Naive thymus-derived CD8-positive, alpha-beta T cell (primary cell): ENCODE measurements at regions not wholly inside any gene's neighbourhood (a gene's known extent, or its start where the extent isn't known, plus 50 kb on each side); places are given as distances from the start of the nearest gene placed in this dataset.

Experiments
- ATAC-seq, 2 donors: fragments of 150-1000 bp; cut with Tn5 transposase in 1 of 2; sonication (Bioruptor Pico), chemical (Tn5 transposase) in 1 of 2; 1 replicate in 1 of 2; 2 replicates in 1 of 2; pipeline ENCODE4 v1.10.0; 2021; ENCODE audit warnings: mild to moderate bottlenecking in 2 of 2, moderate library complexity in 2 of 2
- POLR2A ChIA-PET: fragments of 350-600 bp; sonication (Branson Sonifier 250); formaldehyde crosslinking; loops from one replicate; lab custom pipeline; 2021; ENCODE audit warnings: antibody characterized with exemption; lab: Charles Lee
- DNase-seq, 10 donors: peaks; one replicate each; pipeline versions ENCODE4 v3.0.0 to v3.0.0-alpha.2; 2020 to 2022
- H3K27ac Mint-ChIP-seq, 10 donors: one replicate each; pipeline ENCODE4 v1.8.0; 2020 to 2022; ENCODE audit warnings: mild to moderate bottlenecking in 10 of 10, mixed read lengths in 10 of 10, moderate library complexity in 4 of 10, inconsistent platforms in 1 of 10
- H3K27me3 Mint-ChIP-seq, 5 donors: one replicate each; pipeline ENCODE4 v1.8.0; 2021 to 2022; ENCODE audit warnings: mixed read lengths in 5 of 5
- H3K36me3 Mint-ChIP-seq, 3 donors: one replicate each; pipeline ENCODE4 v1.8.0; 2020 to 2022; ENCODE audit warnings: mixed read lengths in 3 of 3, mild to moderate bottlenecking in 2 of 3, inconsistent platforms in 1 of 3
- H3K4me1 Mint-ChIP-seq, 4 donors: one replicate each; pipeline ENCODE4 v1.8.0; 2021 to 2022; ENCODE audit warnings: mixed read lengths in 4 of 4
- H3K4me3 Mint-ChIP-seq, 10 donors: one replicate each; pipeline ENCODE4 v1.8.0; 2020 to 2022; ENCODE audit warnings: mild to moderate bottlenecking in 10 of 10, mixed read lengths in 10 of 10, moderate library complexity in 6 of 10, inconsistent platforms in 1 of 10
- H3K9me3 Mint-ChIP-seq, 9 donors: one replicate each; pipeline ENCODE4 v1.8.0; 2020 to 2022; ENCODE audit warnings: mixed read lengths in 9 of 9, mild to moderate bottlenecking in 3 of 9, inconsistent platforms in 1 of 9, moderate library complexity in 1 of 9

- Mint-ChIP-seq H3K27ac (peak overlapping the region in 1 of 10 donors; percentile 70), H3K9me3 (peaks cover 0 to 6% (median 2%) of the 10 kb centered on the region in 9 donors), H3K27me3 (peaks cover 0 to 25% (median 11%) of the 10 kb centered on the region in 5 donors), H3K4me1 (peaks cover 0 to 1% (median 0%) of the 10 kb centered on the region in 4 donors), H3K4me3 (no peak overlapping the region), H3K36me3 (peaks cover 0 to 5% (median 1%) of the 10 kb centered on the region in 3 donors)
- DNase-seq (peak in 1 of 10 donors; percentile 40), ATAC-seq (no peak)
- POLR2A ChIA-PET = no interaction called here
These were observed 81.2 kb upstream of the WNT4 start for GRCh38 chr1:22224091-22224490.

GRCh38 chr1:22224631-22225030 is 81.7 kb upstream of the WNT4 start:
- peaks cover 1 to 19% (median 14%) of the 10 kb centered on the region in 5 donors for H3K27me3 Mint-ChIP-seq
- H3K9me3 Mint-ChIP-seq = peaks cover 0 to 6% (median 2%) of the 10 kb centered on the region in 9 donors
- peaks cover 0 to 5% (median 1%) of the 10 kb centered on the region in 3 donors for H3K36me3 Mint-ChIP-seq
- H3K4me1 Mint-ChIP-seq = peaks cover 0 to under 1% (median 0%) of the 10 kb centered on the region in 4 donors
- POLR2A ChIA-PET = no interaction called here
- DNase-seq (no peak), ATAC-seq (no peak)
- no peak overlapping the region for H3K27ac Mint-ChIP-seq
- no peak overlapping the region for H3K4me3 Mint-ChIP-seq

GRCh38 chr1:22225858-22226589 is 83.1 kb upstream of the WNT4 start:
- Mint-ChIP-seq H3K27ac (peak overlapping the region in 2 of 10 donors; percentile 17 to 37), H3K4me3 (no peak overlapping the region), H3K9me3 (peaks cover 0 to 6% (median 2%) of the 10 kb centered on the region in 9 donors), H3K36me3 (peaks cover 0 to 5% (median 1%) of the 10 kb centered on the region in 3 donors), H3K4me1 (peaks cover 0 to 2% (median 0%) of the 10 kb centered on the region in 4 donors), H3K27me3 (peaks cover 3 to 22% (median 17%) of the 10 kb centered on the region in 5 donors)
- DNase-seq (no peak), ATAC-seq (no peak)
- POLR2A ChIA-PET = no interaction called here

- Mint-ChIP-seq H3K27ac (no peak overlapping the region), H3K4me1 (peaks cover 0 to 2% (median 0%) of the 10 kb centered on the region in 4 donors), H3K9me3 (peaks cover 0 to 6% (median 2%) of the 10 kb centered on the region in 9 donors), H3K36me3 (peaks cover 0 to 5% (median 1%) of the 10 kb centered on the region in 3 donors), H3K27me3 (peaks cover 6 to 28% (median 11%) of the 10 kb centered on the region in 5 donors), H3K4me3 (no peak overlapping the region)
- POLR2A ChIA-PET = no interaction called here
- DNase-seq (no peak), ATAC-seq (no peak)
These were observed 85.2 kb upstream of the WNT4 start for GRCh38 chr1:22228074-22228473.

- H3K4me3 Mint-ChIP-seq = no peak overlapping the region
- peaks cover 6 to 28% (median 12%) of the 10 kb centered on the region in 5 donors for H3K27me3 Mint-ChIP-seq
- peaks cover 0 to 6% (median 2%) of the 10 kb centered on the region in 9 donors for H3K9me3 Mint-ChIP-seq
- DNase-seq (no peak), ATAC-seq (no peak)
- POLR2A ChIA-PET = no interaction called here
- peaks cover 0 to 5% (median 1%) of the 10 kb centered on the region in 3 donors for H3K36me3 Mint-ChIP-seq
- H3K27ac Mint-ChIP-seq = no peak overlapping the region
- H3K4me1 Mint-ChIP-seq = peaks cover 0 to 2% (median 0%) of the 10 kb centered on the region in 4 donors
These were observed 85.6 kb upstream of the WNT4 start for GRCh38 chr1:22228505-22228911.

GRCh38 chr1:22229379-22229778 is 86.5 kb upstream of the WNT4 start:
- no peak for DNase-seq
- H3K9me3 Mint-ChIP-seq = peaks cover 0 to 6% (median 2%) of the 10 kb centered on the region in 9 donors
- POLR2A ChIA-PET = no interaction called here
- H3K36me3 Mint-ChIP-seq = peaks cover 0 to 5% (median 1%) of the 10 kb centered on the region in 3 donors
- ATAC-seq = no peak
- no peak overlapping the region for H3K27ac Mint-ChIP-seq
- no peak overlapping the region for H3K4me3 Mint-ChIP-seq
- H3K27me3 Mint-ChIP-seq = peaks cover 8 to 30% (median 13%) of the 10 kb centered on the region in 5 donors
- H3K4me1 Mint-ChIP-seq = peaks cover 0 to 2% (median 0%) of the 10 kb centered on the region in 4 donors

GRCh38 chr1:22231068-22231593 is 88.2 kb upstream of the WNT4 start:
- H3K27me3 Mint-ChIP-seq = peaks cover 13 to 40% (median 20%) of the 10 kb centered on the region in 5 donors
- DNase-seq (no peak), ATAC-seq (no peak)
- peaks cover 0 to 2% (median 0%) of the 10 kb centered on the region in 4 donors for H3K4me1 Mint-ChIP-seq
- H3K9me3 Mint-ChIP-seq = no peaks in the 10 kb centered on the region
- H3K4me3 Mint-ChIP-seq = no peak overlapping the region
- H3K36me3 Mint-ChIP-seq = no peaks in the 10 kb centered on the region
- POLR2A ChIA-PET = no interaction called here
- no peak overlapping the region for H3K27ac Mint-ChIP-seq

GRCh38 chr1:22231995-22232690 is 89.2 kb upstream of the WNT4 start:
- POLR2A ChIA-PET = no interaction called here
- H3K4me1 Mint-ChIP-seq = peaks cover 0 to 2% (median 0%) of the 10 kb centered on the region in 4 donors
- no peak overlapping the region for H3K4me3 Mint-ChIP-seq
- no peaks in the 10 kb centered on the region for H3K36me3 Mint-ChIP-seq
- H3K27me3 Mint-ChIP-seq = peaks cover 13 to 40% (median 18%) of the 10 kb centered on the region in 5 donors
- ATAC-seq (no peak), DNase-seq (no peak)
- H3K27ac Mint-ChIP-seq = no peak overlapping the region
- H3K9me3 Mint-ChIP-seq = no peaks in the 10 kb centered on the region

GRCh38 chr1:22233222-22233621 is 90.3 kb upstream of the WNT4 start:
- Mint-ChIP-seq H3K36me3 (no peaks in the 10 kb centered on the region), H3K9me3 (no peaks in the 10 kb centered on the region), H3K27me3 (peaks cover 13 to 41% (median 18%) of the 10 kb centered on the region in 5 donors), H3K27ac (no peak overlapping the region), H3K4me3 (no peak overlapping the region), H3K4me1 (peaks cover 0 to 2% (median 0%) of the 10 kb centered on the region in 4 donors)
- ATAC-seq = no peak
- POLR2A ChIA-PET = no interaction called here
- no peak for DNase-seq

- POLR2A ChIA-PET = no interaction called here
- H3K27ac Mint-ChIP-seq = peak overlapping the region in 2 of 10 donors; percentile 11 to 14
- no peak for DNase-seq
- peaks cover 0 to 4% (median 0%) of the 10 kb centered on the region in 4 donors for H3K4me1 Mint-ChIP-seq
- no peak for ATAC-seq
- no peaks in the 10 kb centered on the region for H3K36me3 Mint-ChIP-seq
- H3K9me3 Mint-ChIP-seq = no peaks in the 10 kb centered on the region
- H3K4me3 Mint-ChIP-seq = no peak overlapping the region
- peaks cover 13 to 45% (median 18%) of the 10 kb centered on the region in 5 donors for H3K27me3 Mint-ChIP-seq
These were observed 91.7 kb upstream of the WNT4 start for GRCh38 chr1:22234476-22235030.

GRCh38 chr1:22236166-22236565 is 93.3 kb upstream of the WNT4 start:
- Mint-ChIP-seq H3K9me3 (no peaks in the 10 kb centered on the region), H3K4me1 (peaks cover 0 to 2% (median 0%) of the 10 kb centered on the region in 4 donors)

GRCh38 chr1:22236900-22237299 is 94.0 kb upstream of the WNT4 start:
- H3K4me3 Mint-ChIP-seq = no peak overlapping the region
- POLR2A ChIA-PET = no interaction called here
- H3K27me3 Mint-ChIP-seq = peaks cover 7 to 34% (median 10%) of the 10 kb centered on the region in 5 donors
- H3K27ac Mint-ChIP-seq = no peak overlapping the region
- no peak for ATAC-seq
- no peak for DNase-seq
- H3K4me1 Mint-ChIP-seq = peaks cover 0 to 2% (median 0%) of the 10 kb centered on the region in 4 donors
- H3K9me3 Mint-ChIP-seq = no peaks in the 10 kb centered on the region
- no peaks in the 10 kb centered on the region for H3K36me3 Mint-ChIP-seq

More at GRCh38 chr1:22236166-22236565, 93.3 kb upstream of the WNT4 start:
- H3K4me3 Mint-ChIP-seq = no peak overlapping the region
- ATAC-seq = no peak
- no peak overlapping the region for H3K27ac Mint-ChIP-seq
- H3K36me3 Mint-ChIP-seq = no peaks in the 10 kb centered on the region
- peaks cover 8 to 35% (median 12%) of the 10 kb centered on the region in 5 donors for H3K27me3 Mint-ChIP-seq
- POLR2A ChIA-PET = no interaction called here
- DNase-seq = no peak
